CD4-positive, alpha-beta T cell (primary cell): ENCODE measurements at regions not wholly inside any gene's neighbourhood (a gene's known extent, or its start where the extent isn't known, plus 50 kb on each side); places are given as distances from the start of the nearest gene placed in this dataset.
"Not testable (repeated sequence)": the region's sequence is repeated elsewhere in the genome, so short reads cannot be mapped to it uniquely, and the experiment has no call there.

Source experiments
- ATAC-seq: fragments of 200-7000 bp; cut with Tn5 transposase; one replicate; pipeline ENCODE4 v1.10.0; 2022; ENCODE audit warnings: mild to moderate bottlenecking; ENCODE audit not compliant: poor library complexity
- CTCF ChIA-PET: fragments of 350-600 bp; sonication (Branson Sonifier 250); formaldehyde crosslinking; loops from one replicate; lab custom pipeline; 2021; ENCODE audit warnings: antibody characterized with exemption, inconsistent platforms; lab: Charles Lee
- POLR2A ChIA-PET: fragments of 350-600 bp; sonication (Branson Sonifier 250); formaldehyde crosslinking; loops from one replicate; lab custom pipeline; 2021; ENCODE audit warnings: antibody characterized with exemption, inconsistent platforms; lab: Charles Lee
- DNase-seq, 14 experiments: peaks; one replicate each; pipeline ENCODE4 v3.0.0-alpha.2; 2013 to 2020; ENCODE audit warnings: mixed read lengths in 2 of 14
- H3K27ac ChIP-seq, 2 donors: one replicate each; pipeline versions ENCODE4 v1.5.1 to v1.7.0; 2013; ENCODE audit warnings: low read length in 2 of 2, low read depth in 1 of 2, mild to moderate bottlenecking in 1 of 2
- H3K27me3 ChIP-seq, 2 experiments: 1 replicate in 1 of 2; 2 replicates in 1 of 2; pipeline versions ENCODE4 v1.6.1 to v1.7.0; 2013; ENCODE audit warnings: low read length in 2 of 2, control low read depth in 1 of 2, mild to moderate bottlenecking in 1 of 2, moderate library complexity in 1 of 2; ENCODE audit not compliant: insufficient read depth in 2 of 2, control insufficient read depth in 1 of 2
- H3K36me3 ChIP-seq: one replicate; pipeline ENCODE4 v1.6.1; 2013; ENCODE audit warnings: low read length, control low read depth; ENCODE audit not compliant: insufficient read depth
- H3K4me1 ChIP-seq: one replicate; pipeline ENCODE4 v1.6.1; 2013; ENCODE audit warnings: low read length, control low read depth; ENCODE audit not compliant: insufficient read depth
- H3K4me3 ChIP-seq: one replicate; pipeline ENCODE4 v1.5.1; 2013; ENCODE audit warnings: mild to moderate bottlenecking, low read length, moderate library complexity
- H3K9me3 ChIP-seq, 2 experiments: 1 replicate in 1 of 2; 2 replicates in 1 of 2; pipeline versions ENCODE4 v1.6.1 to v1.7.0; 2013; ENCODE audit warnings: low read length in 2 of 2, mild to moderate bottlenecking in 2 of 2, control low read depth in 1 of 2, moderate library complexity in 1 of 2; ENCODE audit not compliant: control insufficient read depth in 1 of 2, insufficient read depth in 1 of 2
- H3K27ac Mint-ChIP-seq: one replicate; pipeline ENCODE4 v1.8.0; 2020; ENCODE audit warnings: mixed read lengths
- H3K27me3 Mint-ChIP-seq: one replicate; pipeline ENCODE4 v1.8.0; 2021; ENCODE audit warnings: mixed read lengths
- H3K36me3 Mint-ChIP-seq: one replicate; pipeline ENCODE4 v1.8.0; 2021; ENCODE audit warnings: low read depth, mixed read lengths
- H3K4me1 Mint-ChIP-seq: one replicate; pipeline ENCODE4 v1.8.0; 2021; ENCODE audit warnings: low read depth, mixed read lengths
- H3K4me3 Mint-ChIP-seq: one replicate; pipeline ENCODE4 v1.8.0; 2020; ENCODE audit warnings: mild to moderate bottlenecking, mixed read lengths
- H3K9me3 Mint-ChIP-seq: one replicate; pipeline ENCODE4 v1.8.0; 2020; ENCODE audit warnings: mixed read lengths
- intact Hi-C, 2 experiments: fragments of 100-400 bp; cut with DNase I in 1 of 2; cut with micrococcal nuclease in 1 of 2; formaldehyde crosslinking; loops; one replicate each; pipeline versions ENCODE4 v1.15.1 to v1.9.0; 2023 to 2025; cut with DNase I, micrococcal nuclease
- TF ChIP-seq, protein P1 (sequence below): fragments of 200-600 bp; IDR thresholded peaks from one replicate; pipeline ENCODE4 v1.8.0; 2022; ENCODE audit warnings: antibody characterized with exemption, mild to moderate bottlenecking

DNA sequence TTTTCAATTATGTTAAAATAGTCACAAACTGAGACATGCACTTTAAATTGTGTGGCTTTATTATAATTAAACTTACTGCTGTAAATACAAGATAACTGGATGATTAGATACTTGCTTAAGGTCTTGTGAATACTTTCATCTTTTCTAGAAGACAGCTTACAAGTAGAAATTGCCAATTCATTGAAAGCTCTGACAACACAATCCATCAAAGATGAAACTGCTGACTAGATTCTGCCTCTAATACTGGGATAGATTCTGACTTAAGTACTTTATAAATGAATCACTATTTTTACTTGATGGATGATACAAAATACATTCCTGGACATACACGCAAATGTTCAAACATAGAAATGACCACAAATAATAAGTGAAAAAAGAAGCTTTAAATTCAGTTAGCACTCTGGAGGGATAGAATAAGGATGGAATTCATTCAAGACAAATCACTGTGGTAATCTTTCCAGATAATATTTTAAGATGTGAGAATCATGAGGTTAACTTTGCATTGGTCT, 876.8 kb downstream of the RPS29 start:
- Histone ChIP-seq H3K27ac (no peak overlapping the region), H3K4me3 (no peak overlapping the region), H3K36me3 (no peaks in the 10 kb centered on the region), H3K4me1 (no peaks in the 10 kb centered on the region), H3K27me3 (no peaks in the 10 kb centered on the region), H3K9me3 (no peaks in the 10 kb centered on the region)
- no peaks in the 10 kb centered on the region for H3K4me1 Mint-ChIP-seq
- no peak for DNase-seq
- no peak overlapping the region for H3K4me3 Mint-ChIP-seq
- no peak for ATAC-seq
- peaks cover 3% of the 10 kb centered on the region for H3K9me3 Mint-ChIP-seq
- no peaks in the 10 kb centered on the region for H3K27me3 Mint-ChIP-seq
- no peak overlapping the region for H3K27ac Mint-ChIP-seq
- CTCF ChIA-PET = no interaction called here
- POLR2A ChIA-PET = no interaction called here
- no peaks in the 10 kb centered on the region for H3K36me3 Mint-ChIP-seq
- TF ChIP-seq, protein P1, sequence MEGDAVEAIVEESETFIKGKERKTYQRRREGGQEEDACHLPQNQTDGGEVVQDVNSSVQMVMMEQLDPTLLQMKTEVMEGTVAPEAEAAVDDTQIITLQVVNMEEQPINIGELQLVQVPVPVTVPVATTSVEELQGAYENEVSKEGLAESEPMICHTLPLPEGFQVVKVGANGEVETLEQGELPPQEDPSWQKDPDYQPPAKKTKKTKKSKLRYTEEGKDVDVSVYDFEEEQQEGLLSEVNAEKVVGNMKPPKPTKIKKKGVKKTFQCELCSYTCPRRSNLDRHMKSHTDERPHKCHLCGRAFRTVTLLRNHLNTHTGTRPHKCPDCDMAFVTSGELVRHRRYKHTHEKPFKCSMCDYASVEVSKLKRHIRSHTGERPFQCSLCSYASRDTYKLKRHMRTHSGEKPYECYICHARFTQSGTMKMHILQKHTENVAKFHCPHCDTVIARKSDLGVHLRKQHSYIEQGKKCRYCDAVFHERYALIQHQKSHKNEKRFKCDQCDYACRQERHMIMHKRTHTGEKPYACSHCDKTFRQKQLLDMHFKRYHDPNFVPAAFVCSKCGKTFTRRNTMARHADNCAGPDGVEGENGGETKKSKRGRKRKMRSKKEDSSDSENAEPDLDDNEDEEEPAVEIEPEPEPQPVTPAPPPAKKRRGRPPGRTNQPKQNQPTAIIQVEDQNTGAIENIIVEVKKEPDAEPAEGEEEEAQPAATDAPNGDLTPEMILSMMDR = no peak
- intact Hi-C loops = no loop called here

DNA sequence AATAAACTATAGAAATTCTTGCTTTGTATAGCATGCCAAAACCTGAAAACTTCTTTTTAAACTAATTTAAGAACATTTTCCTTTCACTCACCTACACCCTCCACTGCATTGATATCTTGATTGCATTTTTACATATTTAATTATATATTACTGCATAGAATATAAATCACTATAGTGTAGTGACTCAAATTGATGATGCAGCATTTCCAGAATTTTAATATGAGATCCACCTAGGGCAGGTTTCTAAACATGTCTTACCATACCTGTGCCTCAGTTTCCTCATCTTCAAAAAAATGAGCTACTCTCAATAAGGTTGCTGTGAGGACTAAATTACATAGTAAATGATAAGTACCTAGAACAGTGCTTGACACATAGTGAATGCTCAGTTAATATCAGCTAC, 881.5 kb downstream of the RPS29 start:
- no peaks in the 10 kb centered on the region for H3K27me3 Mint-ChIP-seq
- H3K4me3 Mint-ChIP-seq = no peak overlapping the region
- no peaks in the 10 kb centered on the region for H3K27me3 ChIP-seq
- DNase-seq = no peak
- CTCF ChIA-PET = no interaction called here
- no peaks in the 10 kb centered on the region for H3K4me1 ChIP-seq
- no peaks in the 10 kb centered on the region for H3K36me3 ChIP-seq
- H3K4me3 ChIP-seq = no peak overlapping the region
- no peaks in the 10 kb centered on the region for H3K36me3 Mint-ChIP-seq
- POLR2A ChIA-PET = no interaction called here
- no peaks in the 10 kb centered on the region for H3K9me3 ChIP-seq
- no peaks in the 10 kb centered on the region for H3K4me1 Mint-ChIP-seq
- peaks cover 5% of the 10 kb centered on the region for H3K9me3 Mint-ChIP-seq
- TF ChIP-seq, protein P1 = no peak
- ATAC-seq = no peak
- H3K27ac ChIP-seq = no peak overlapping the region
- intact Hi-C loops = no loop called here
- no peak overlapping the region for H3K27ac Mint-ChIP-seq

DNA sequence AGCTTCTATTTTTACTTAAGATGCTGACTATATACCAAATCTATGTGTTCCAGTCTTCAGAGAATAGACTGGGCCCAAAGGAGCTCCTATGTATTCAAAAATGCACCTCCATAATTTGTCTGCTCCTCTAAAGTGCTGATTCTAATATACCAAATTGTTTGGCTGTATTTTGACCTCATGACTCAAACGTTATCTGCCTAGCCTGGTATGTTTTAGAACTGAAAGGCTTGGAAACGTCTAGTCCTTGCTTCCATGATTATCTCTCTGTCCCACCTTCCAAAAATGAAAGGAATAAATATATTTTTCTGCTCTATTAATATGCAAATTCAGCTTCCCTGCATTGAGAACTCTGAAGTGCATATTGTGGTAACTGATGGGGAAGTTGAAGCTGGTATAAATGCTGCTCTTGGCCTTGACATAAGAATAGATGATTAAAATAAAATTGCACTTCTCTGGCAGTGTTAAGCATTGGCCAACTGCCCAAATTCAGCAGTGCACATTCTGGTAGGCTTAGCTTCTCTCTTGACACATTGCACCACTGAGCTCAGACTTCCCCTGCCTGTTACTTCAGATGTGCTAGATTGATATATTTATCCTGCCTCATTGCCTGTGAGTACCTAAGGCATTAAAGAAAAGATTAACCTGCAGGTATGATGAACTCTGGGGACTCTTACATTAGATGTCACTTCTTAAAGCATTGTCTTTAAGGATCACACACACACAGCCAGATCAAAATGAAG, 882.3 kb downstream of the RPS29 start:
- ATAC-seq = no peak
- no peak overlapping the region for H3K4me3 ChIP-seq
- Mint-ChIP-seq H3K27ac (no peak overlapping the region), H3K36me3 (no peaks in the 10 kb centered on the region), H3K9me3 (peaks cover 5% of the 10 kb centered on the region), H3K4me3 (no peak overlapping the region), H3K4me1 (no peaks in the 10 kb centered on the region), H3K27me3 (no peaks in the 10 kb centered on the region)
- H3K4me1 ChIP-seq = no peaks in the 10 kb centered on the region
- no peaks in the 10 kb centered on the region for H3K36me3 ChIP-seq
- ChIA-PET CTCF (no interaction called here), POLR2A (no interaction called here)
- H3K9me3 ChIP-seq = no peaks in the 10 kb centered on the region
- no peak for DNase-seq
- intact Hi-C loops = no loop called here
- H3K27me3 ChIP-seq = no peaks in the 10 kb centered on the region
- H3K27ac ChIP-seq = no peak overlapping the region
- TF ChIP-seq, protein P1 = no peak

GRCh38 chr14:48697362-48697761, 888.8 kb downstream of the RPS29 start:
- CTCF ChIA-PET, DNase-seq, H3K4me1 Mint-ChIP-seq, H3K27me3 ChIP-seq, H3K27ac ChIP-seq, H3K27ac Mint-ChIP-seq, intact Hi-C loops, H3K4me3 Mint-ChIP-seq, H3K36me3 ChIP-seq, H3K36me3 Mint-ChIP-seq, H3K9me3 Mint-ChIP-seq, ATAC-seq, H3K4me1 ChIP-seq, H3K4me3 ChIP-seq, H3K9me3 ChIP-seq, H3K27me3 Mint-ChIP-seq, POLR2A ChIA-PET: not testable (repeated sequence)
